ENCODE measurements at regions not wholly inside any gene's neighbourhood (a gene's known extent, or its start where the extent isn't known, plus 50 kb on each side); places are given as distances from the start of the nearest gene placed in this dataset.
"Not testable (repeated sequence)": the region's sequence is repeated elsewhere in the genome, so short reads cannot be mapped to it uniquely, and the experiment has no call there.

DNA sequence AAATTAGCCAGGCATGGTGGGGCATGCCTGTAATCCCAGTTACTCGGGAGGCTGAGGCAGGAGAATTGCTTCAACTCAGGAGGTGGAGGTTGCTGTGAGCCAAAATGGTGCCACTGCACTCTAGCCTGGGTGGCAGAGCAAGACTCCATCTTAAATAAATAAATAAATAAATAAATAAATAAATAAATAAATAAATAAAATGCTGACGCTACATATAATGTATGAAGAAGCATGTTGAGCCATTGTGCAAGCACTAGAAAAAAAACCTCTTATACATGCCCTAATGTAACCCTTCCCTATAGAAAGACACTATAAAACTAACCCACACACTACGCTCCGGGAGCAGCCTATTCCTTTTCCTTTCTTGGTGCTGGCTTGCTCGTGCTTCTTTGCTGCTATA is 262.3 kb upstream of the POU1F1 start:
- H3K9me3 ChIP-seq (ENCODE audit: control insufficient read depth, insufficient read depth, low read depth, low read length); H3K27ac ChIP-seq (ENCODE audit: extremely low read depth, low read depth, low read length); H3K36me3 ChIP-seq (ENCODE audit: control insufficient read depth in 2 of 2, insufficient read depth in 1 of 2, low read length in 2 of 2); H3K4me3 ChIP-seq (ENCODE audit: low read depth, low read length); POLR2A ChIA-PET; CTCF ChIA-PET; H3K4me1 ChIP-seq (ENCODE audit: control insufficient read depth, insufficient read depth, low read length): not testable (repeated sequence)
- TF ChIP-seq ZBTB8A (tag by site-specific recombination; IDR thresholded peaks at IDR 0.05) (0 out of 2 replicates have a peak, but pooled peaks have one; percentile 34), ZNF518A (tag by site-specific recombination; conservative IDR thresholded peaks at IDR 0.05; ENCODE audit: low read depth) (peak; percentile 60; the same call in 1 of the 2 replicates), ZNF623 (tag by site-specific recombination; IDR thresholded peaks at IDR 0.05) (peak; percentile 48), ZNF555 (tag by site-specific recombination; conservative IDR thresholded peaks at IDR 0.05) (peak; percentile 45), ZNF394 (tag by site-specific recombination; IDR thresholded peaks at IDR 0.05; ENCODE audit: borderline replicate concordance) (peak; percentile 72; the same call in 1 of the 2 replicates), ZNF426 (tag by site-specific recombination; IDR thresholded peaks at IDR 0.05) (peak; percentile 46), ZBTB11 (tag by site-specific recombination; conservative IDR thresholded peaks at IDR 0.05; ENCODE audit: low read depth) (peak; percentile 50), ZNF433 (tag by site-specific recombination; IDR thresholded peaks at IDR 0.05; ENCODE audit: low read depth) (peak; percentile 30; the same call in 1 of the 2 replicates), ZNF140 (tag by site-specific recombination; IDR thresholded peaks at IDR 0.05) (peak; percentile 45; the same call in 1 of the 2 replicates)

DNA sequence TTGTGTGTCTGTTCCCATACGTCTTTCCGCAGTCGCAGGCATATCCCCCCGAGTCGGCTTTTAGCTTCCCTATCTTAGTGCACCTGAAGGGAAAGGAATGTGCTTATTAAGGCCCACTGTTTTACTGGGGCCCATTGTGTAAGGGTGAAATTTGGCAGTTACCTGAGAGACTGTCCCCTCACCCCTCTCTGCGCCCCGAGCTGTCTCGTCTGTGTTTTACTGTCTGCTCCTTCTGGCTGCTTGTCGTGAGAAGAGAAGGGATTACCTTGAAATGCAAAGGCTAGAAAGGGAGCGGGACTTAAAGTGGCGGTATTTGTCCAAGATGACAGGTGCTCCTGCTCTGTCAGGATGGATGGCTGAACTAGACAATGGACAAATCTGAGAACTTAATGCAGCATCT is 233.0 kb upstream of the POU1F1 start:
- ChIA-PET POLR2A (no interaction called here), CTCF (no interaction called here)
- Histone ChIP-seq H3K27ac (ENCODE audit: extremely low read depth, low read depth, low read length) (no peak overlapping the region), H3K36me3 (ENCODE audit: control insufficient read depth in 2 of 2, insufficient read depth in 1 of 2, low read length in 2 of 2) (no peaks in the 10 kb centered on the region), H3K4me1 (ENCODE audit: control insufficient read depth, insufficient read depth, low read length) (no peaks in the 10 kb centered on the region), H3K4me3 (ENCODE audit: low read depth, low read length) (no peak overlapping the region), H3K9me3 (ENCODE audit: control insufficient read depth, insufficient read depth, low read depth, low read length) (no peaks in the 10 kb centered on the region)
- no peak for TF ChIP-seq ZNF707 (tag by site-specific recombination; IDR thresholded peaks at IDR 0.05)
- no peak for TF ChIP-seq ZNF133 (tag by site-specific recombination; IDR thresholded peaks at IDR 0.05)
- no peak for TF ChIP-seq ZNF580 (tag by site-specific recombination; IDR thresholded peaks at IDR 0.05)
- TF ChIP-seq ZBTB7A (tag by site-specific recombination; IDR thresholded peaks at IDR 0.05; ENCODE audit: low read depth), result no peak
- TF ChIP-seq, protein P1, sequence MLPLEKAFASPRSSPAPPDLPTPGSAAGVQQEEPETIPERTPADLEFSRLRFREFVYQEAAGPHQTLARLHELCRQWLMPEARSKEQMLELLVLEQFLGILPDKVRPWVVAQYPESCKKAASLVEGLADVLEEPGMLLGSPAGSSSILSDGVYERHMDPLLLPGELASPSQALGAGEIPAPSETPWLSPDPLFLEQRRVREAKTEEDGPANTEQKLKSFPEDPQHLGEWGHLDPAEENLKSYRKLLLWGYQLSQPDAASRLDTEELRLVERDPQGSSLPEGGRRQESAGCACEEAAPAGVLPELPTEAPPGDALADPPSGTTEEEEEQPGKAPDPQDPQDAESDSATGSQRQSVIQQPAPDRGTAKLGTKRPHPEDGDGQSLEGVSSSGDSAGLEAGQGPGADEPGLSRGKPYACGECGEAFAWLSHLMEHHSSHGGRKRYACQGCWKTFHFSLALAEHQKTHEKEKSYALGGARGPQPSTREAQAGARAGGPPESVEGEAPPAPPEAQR (tag by site-specific recombination; IDR thresholded peaks at IDR 0.05), result no peak
- no peak for TF ChIP-seq OVOL3 (tag by site-specific recombination; IDR thresholded peaks at IDR 0.05)
- no peak for TF ChIP-seq ZNF768 (tag by site-specific recombination; IDR thresholded peaks at IDR 0.05)
- TF ChIP-seq ZNF114 (tag by site-specific recombination; IDR thresholded peaks at IDR 0.05), result no peak
- TF ChIP-seq SP3 (tag by site-specific recombination; IDR thresholded peaks at IDR 0.05), result no peak
- no peak for TF ChIP-seq KLF10 (tag by site-specific recombination; IDR thresholded peaks at IDR 0.05)
- no peak for TF ChIP-seq ZNF473 (tag by site-specific recombination; IDR thresholded peaks at IDR 0.05)
- TF ChIP-seq ATF2 (tag by site-specific recombination; IDR thresholded peaks at IDR 0.05; ENCODE audit: low read depth), result no peak
- TF ChIP-seq ZNF776 (tag by site-specific recombination; IDR thresholded peaks at IDR 0.05; ENCODE audit: borderline replicate concordance), result no peak
- TF ChIP-seq BCL11A (tag by site-specific recombination; IDR thresholded peaks at IDR 0.05; ENCODE audit: low read depth), result no peak
- TF ChIP-seq ZNF175 (tag by site-specific recombination; IDR thresholded peaks at IDR 0.05), result no peak
- no peak for TF ChIP-seq ZXDB (tag by site-specific recombination; IDR thresholded peaks at IDR 0.05)

All from HEK293 (cell line).